SU-DHL-6 (cell line): ENCODE measurements at regions not wholly inside any gene's neighbourhood (a gene's known extent, or its start where the extent isn't known, plus 50 kb on each side); places are given as distances from the start of the nearest gene placed in this dataset.

ENCODE experiments used
- H2AFZ ChIP-seq: fragments of 200-600 bp; sonication (generic); 2 replicates; pipeline ENCODE4 v1.6.1; 2014; ENCODE audit warnings: low read depth, mild to moderate bottlenecking, moderate library complexity, mixed read lengths, antibody characterized with exemption, low read length; ENCODE audit not compliant: severe bottlenecking
- H3F3A ChIP-seq: fragments of 200-600 bp; shearing (Covaris generic); 2 replicates; pipeline ENCODE4 v1.6.0; 2016; ENCODE audit warnings: antibody characterized with exemption, mild to moderate bottlenecking; ENCODE audit not compliant: insufficient read depth
- H3K27ac ChIP-seq: fragments of 200-600 bp; sonication (generic); 2 replicates; pipeline ENCODE4 v1.5.1; 2016; ENCODE audit warnings: low read depth, mild to moderate bottlenecking, low read length, moderate library complexity, mixed read lengths
- H3K27me3 ChIP-seq: fragments of 200-600 bp; sonication (generic), shearing (Covaris generic); 2 replicates; pipeline ENCODE4 v1.6.0; 2014; ENCODE audit warnings: mild to moderate bottlenecking, low read length
- H3K36me3 ChIP-seq: fragments of 200-600 bp; sonication (generic); 2 replicates; pipeline ENCODE4 v1.6.1; 2014; ENCODE audit warnings: mild to moderate bottlenecking, low read length, mixed read lengths
- H3K4me2 ChIP-seq: fragments of 300-600, 200-600 bp; shearing (Covaris generic), sonication (generic); 2 replicates; pipeline ENCODE4 v1.6.0; 2014; ENCODE audit warnings: low read length, low read depth, mild to moderate bottlenecking; ENCODE audit not compliant: poor library complexity, severe bottlenecking
- H3K4me3 ChIP-seq: fragments of 200-600 bp; sonication (generic); 2 replicates; pipeline ENCODE4 v1.5.1; 2014; ENCODE audit warnings: antibody characterized with exemption, low read length, mild to moderate bottlenecking, mixed read lengths; ENCODE audit not compliant: insufficient read depth, poor library complexity, severe bottlenecking
- H3K79me2 ChIP-seq: fragments of 200-600 bp; sonication (generic); 2 replicates; pipeline ENCODE4 v1.6.1; 2014; ENCODE audit warnings: mild to moderate bottlenecking, low read length, moderate library complexity; ENCODE audit not compliant: insufficient read depth
- H3K9ac ChIP-seq: fragments of 200-600 bp; sonication (generic); 2 replicates; pipeline ENCODE4 v1.7.0; 2014; ENCODE audit warnings: mild to moderate bottlenecking, low read length
- H3K9me2 ChIP-seq: fragments of 200-600 bp; sonication (generic); replicated peaks from 2 replicates; pipeline ENCODE4 v1.6.1; 2014; ENCODE audit warnings: low read length; ENCODE audit not compliant: insufficient read depth
- H3K9me3 ChIP-seq: fragments of 200-600 bp; sonication (generic); 2 replicates; pipeline ENCODE4 v1.6.1; 2014; ENCODE audit warnings: low read length, mixed read lengths; ENCODE audit not compliant: insufficient read depth
- H4K20me1 ChIP-seq: fragments of 200-600 bp; sonication (generic); 2 replicates; pipeline ENCODE4 v1.6.1; 2014; ENCODE audit warnings: low read depth, mild to moderate bottlenecking, antibody characterized with exemption, low read length, moderate library complexity, mixed read lengths
- CTCF ChIP-seq: fragments of 200-600 bp; sonication (generic); IDR thresholded peaks from one replicate; pipeline ENCODE4 v1.5.1; 2017; ENCODE audit warnings: antibody characterized with exemption, mild to moderate bottlenecking, low read length, moderate library complexity; ENCODE audit not compliant: insufficient read depth, poor library complexity, severe bottlenecking
- EZH2phosphoT487 ChIP-seq: fragments of 200-600 bp; sonication (generic), shearing (Covaris generic); conservative IDR thresholded peaks from 2 replicates; pipeline ENCODE4 v1.6.1; 2018; ENCODE audit warnings: mild to moderate bottlenecking, antibody characterized with exemption, low read length, moderate library complexity, mixed read lengths

DNA sequence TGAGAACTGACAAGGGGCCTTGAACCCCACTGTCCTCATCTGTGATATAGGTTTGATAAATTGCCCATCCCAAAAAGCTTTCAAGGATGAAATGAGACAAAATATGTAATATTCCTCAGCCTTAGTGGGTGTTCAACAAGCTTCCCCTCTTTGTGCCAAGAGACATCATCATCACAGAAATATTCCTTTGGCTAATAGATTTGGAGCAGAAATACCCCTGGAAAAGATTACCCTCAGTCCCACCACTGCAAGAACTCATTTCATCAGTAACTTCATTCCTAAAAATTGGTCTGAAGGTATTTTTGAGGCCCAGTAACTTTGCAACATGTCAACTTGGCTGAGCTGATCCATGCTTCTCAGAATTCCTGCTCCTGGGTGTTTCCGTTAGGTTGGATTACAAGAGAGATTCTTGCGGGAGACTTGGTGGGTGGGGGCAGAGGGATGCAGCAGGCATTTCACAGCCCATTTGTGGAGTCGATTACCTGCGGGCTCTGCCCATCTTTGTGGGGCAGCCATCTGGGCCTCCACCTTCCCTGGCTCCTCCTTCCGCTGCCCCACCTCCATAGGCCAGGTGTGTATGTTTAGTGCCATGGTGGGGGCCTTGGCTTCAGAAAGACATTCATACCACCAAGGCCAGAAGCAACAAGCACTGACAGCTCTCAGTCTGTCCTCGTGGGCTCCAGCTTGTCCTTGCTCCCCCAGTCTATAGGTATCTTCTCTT, 263.9 kb downstream of the GLI2 start:
- H3K79me2 ChIP-seq, result no peaks in the 10 kb centered on the region
- H2AFZ ChIP-seq, result no peak overlapping the region
- no peak overlapping the region for H3K9ac ChIP-seq
- H3K9me3 ChIP-seq, result no peaks in the 10 kb centered on the region
- H3F3A ChIP-seq, result no peaks in the 10 kb centered on the region
- H3K4me2 ChIP-seq, result no peak overlapping the region
- H3K27me3 ChIP-seq, result no peaks in the 10 kb centered on the region
- H3K27ac ChIP-seq, result no peak overlapping the region
- no peaks in the 10 kb centered on the region for H4K20me1 ChIP-seq
- no peaks in the 10 kb centered on the region for H3K36me3 ChIP-seq
- H3K4me3 ChIP-seq, result no peak overlapping the region
- no peaks in the 10 kb centered on the region for H3K9me2 ChIP-seq
- TF ChIP-seq EZH2phosphoT487 (no peak), CTCF (no peak)

- H3K9ac ChIP-seq, result no peak overlapping the region
Measured at GRCh38 chr2:121000804-121001203, 265.1 kb downstream of the GLI2 start.

GRCh38 chr2:121001641-121002040, 266.0 kb downstream of the GLI2 start:
- Histone ChIP-seq H3K9me2 (no peaks in the 10 kb centered on the region), H3K79me2 (no peaks in the 10 kb centered on the region), H3K27me3 (no peaks in the 10 kb centered on the region), H3K27ac (no peak overlapping the region), H3K9me3 (no peaks in the 10 kb centered on the region), H3K9ac (no peak overlapping the region), H3K4me2 (no peak overlapping the region), H3F3A (no peaks in the 10 kb centered on the region), H3K4me3 (no peak overlapping the region), H4K20me1 (no peaks in the 10 kb centered on the region), H2AFZ (no peak overlapping the region), H3K36me3 (no peaks in the 10 kb centered on the region)
- TF ChIP-seq EZH2phosphoT487 (no peak), CTCF (no peak)

More at GRCh38 chr2:121000804-121001203, 265.1 kb downstream of the GLI2 start:
- no peak overlapping the region for H3K4me3 ChIP-seq
- H4K20me1 ChIP-seq, result no peaks in the 10 kb centered on the region
- H3K4me2 ChIP-seq, result no peak overlapping the region
- no peaks in the 10 kb centered on the region for H3K27me3 ChIP-seq
- H3K9me2 ChIP-seq, result no peaks in the 10 kb centered on the region
- no peaks in the 10 kb centered on the region for H3K9me3 ChIP-seq
- H3F3A ChIP-seq, result no peaks in the 10 kb centered on the region
- H2AFZ ChIP-seq, result no peak overlapping the region
- no peaks in the 10 kb centered on the region for H3K79me2 ChIP-seq
- TF ChIP-seq CTCF, result no peak
- no peak for TF ChIP-seq EZH2phosphoT487
- no peak overlapping the region for H3K27ac ChIP-seq
- H3K36me3 ChIP-seq, result no peaks in the 10 kb centered on the region
